GM23338 (cell line): ENCODE measurements at regions not wholly inside any gene's neighbourhood (a gene's known extent, or its start where the extent isn't known, plus 50 kb on each side); places are given as distances from the start of the nearest gene placed in this dataset.

ENCODE experiments used
- CREB1 ChIP-seq: fragments of 250-450 bp; sonication (Bioruptor Pico); IDR thresholded peaks from 2 replicates; pipeline ENCODE4 v1.5.0; 2020; ENCODE audit warnings: low read depth, mild to moderate bottlenecking, moderate library complexity
- EZH2 ChIP-seq: fragments of 200-600 bp; sonication (generic); IDR thresholded peaks from one replicate; pipeline ENCODE4 v1.8.0; 2017; ENCODE audit warnings: antibody characterized with exemption, mild to moderate bottlenecking, low read depth; ENCODE audit not compliant: unreplicated experiment
- EZH2phosphoT487 ChIP-seq: fragments of 200-600 bp; sonication (generic); IDR thresholded peaks from one replicate; pipeline ENCODE4 v1.8.1; 2018; ENCODE audit warnings: antibody characterized with exemption; ENCODE audit not compliant: unreplicated experiment
- JUNB ChIP-seq: IDR thresholded peaks from one replicate; pipeline ENCODE4 v1.6.1; 2016; ENCODE audit warnings: antibody characterized with exemption; ENCODE audit not compliant: unreplicated experiment
- POLR2AphosphoS5 ChIP-seq: IDR thresholded peaks from 2 replicates; pipeline ENCODE4 v1.6.1; 2016; ENCODE audit warnings: antibody characterized with exemption, low read depth
- STAT1 ChIP-seq: IDR thresholded peaks from one replicate; pipeline ENCODE4 v1.6.1; 2016; ENCODE audit warnings: antibody characterized with exemption; ENCODE audit not compliant: unreplicated experiment
- ZNF331 ChIP-seq: fragments of 250-450 bp; sonication (Bioruptor Pico); IDR thresholded peaks from 2 replicates; pipeline ENCODE4 v1.5.0; 2020; ENCODE audit warnings: low read depth, mild to moderate bottlenecking, moderate library complexity
- TF ChIP-seq, protein P1 (sequence below), 2 experiments: fragments of 200-600 bp in 1 of 2; sonication (generic) in 1 of 2; conservative IDR thresholded peaks; 2 replicates each; pipeline versions ENCODE4 v1.5.1 to v1.6.1; 2016 to 2017; ENCODE audit warnings: antibody characterized with exemption in 2 of 2, low read depth in 2 of 2, mild to moderate bottlenecking in 2 of 2, moderate library complexity in 1 of 2
- TF ChIP-seq, protein P2 (sequence below): IDR thresholded peaks from one replicate; pipeline ENCODE4 v1.6.1; 2018; ENCODE audit warnings: antibody characterized with exemption; ENCODE audit not compliant: unreplicated experiment

DNA sequence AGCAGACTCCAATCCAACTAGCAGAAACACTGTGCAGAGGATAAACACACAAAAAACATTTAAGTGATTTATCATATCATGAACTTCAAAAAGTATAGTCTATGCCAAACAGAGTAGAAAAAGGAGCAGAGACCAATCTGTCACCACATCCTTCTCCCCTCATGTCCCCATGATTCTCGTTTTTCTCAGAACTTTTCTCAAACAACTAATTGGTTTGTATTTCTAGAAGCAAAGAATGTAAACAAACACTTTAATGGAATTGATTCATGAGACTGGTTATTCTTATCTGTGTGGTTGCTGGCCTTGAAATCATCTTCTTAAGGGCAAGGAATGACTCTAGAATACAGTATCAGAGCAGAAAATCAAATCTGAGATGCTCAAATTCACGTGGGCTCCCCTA is 294.2 kb upstream of the THBS1 start:
- TF ChIP-seq, protein P1, sequence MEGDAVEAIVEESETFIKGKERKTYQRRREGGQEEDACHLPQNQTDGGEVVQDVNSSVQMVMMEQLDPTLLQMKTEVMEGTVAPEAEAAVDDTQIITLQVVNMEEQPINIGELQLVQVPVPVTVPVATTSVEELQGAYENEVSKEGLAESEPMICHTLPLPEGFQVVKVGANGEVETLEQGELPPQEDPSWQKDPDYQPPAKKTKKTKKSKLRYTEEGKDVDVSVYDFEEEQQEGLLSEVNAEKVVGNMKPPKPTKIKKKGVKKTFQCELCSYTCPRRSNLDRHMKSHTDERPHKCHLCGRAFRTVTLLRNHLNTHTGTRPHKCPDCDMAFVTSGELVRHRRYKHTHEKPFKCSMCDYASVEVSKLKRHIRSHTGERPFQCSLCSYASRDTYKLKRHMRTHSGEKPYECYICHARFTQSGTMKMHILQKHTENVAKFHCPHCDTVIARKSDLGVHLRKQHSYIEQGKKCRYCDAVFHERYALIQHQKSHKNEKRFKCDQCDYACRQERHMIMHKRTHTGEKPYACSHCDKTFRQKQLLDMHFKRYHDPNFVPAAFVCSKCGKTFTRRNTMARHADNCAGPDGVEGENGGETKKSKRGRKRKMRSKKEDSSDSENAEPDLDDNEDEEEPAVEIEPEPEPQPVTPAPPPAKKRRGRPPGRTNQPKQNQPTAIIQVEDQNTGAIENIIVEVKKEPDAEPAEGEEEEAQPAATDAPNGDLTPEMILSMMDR (conservative IDR thresholded peaks at IDR 0.05; ENCODE audit: low read depth in 2 of 2) = no peak
- TF ChIP-seq, protein P2, sequence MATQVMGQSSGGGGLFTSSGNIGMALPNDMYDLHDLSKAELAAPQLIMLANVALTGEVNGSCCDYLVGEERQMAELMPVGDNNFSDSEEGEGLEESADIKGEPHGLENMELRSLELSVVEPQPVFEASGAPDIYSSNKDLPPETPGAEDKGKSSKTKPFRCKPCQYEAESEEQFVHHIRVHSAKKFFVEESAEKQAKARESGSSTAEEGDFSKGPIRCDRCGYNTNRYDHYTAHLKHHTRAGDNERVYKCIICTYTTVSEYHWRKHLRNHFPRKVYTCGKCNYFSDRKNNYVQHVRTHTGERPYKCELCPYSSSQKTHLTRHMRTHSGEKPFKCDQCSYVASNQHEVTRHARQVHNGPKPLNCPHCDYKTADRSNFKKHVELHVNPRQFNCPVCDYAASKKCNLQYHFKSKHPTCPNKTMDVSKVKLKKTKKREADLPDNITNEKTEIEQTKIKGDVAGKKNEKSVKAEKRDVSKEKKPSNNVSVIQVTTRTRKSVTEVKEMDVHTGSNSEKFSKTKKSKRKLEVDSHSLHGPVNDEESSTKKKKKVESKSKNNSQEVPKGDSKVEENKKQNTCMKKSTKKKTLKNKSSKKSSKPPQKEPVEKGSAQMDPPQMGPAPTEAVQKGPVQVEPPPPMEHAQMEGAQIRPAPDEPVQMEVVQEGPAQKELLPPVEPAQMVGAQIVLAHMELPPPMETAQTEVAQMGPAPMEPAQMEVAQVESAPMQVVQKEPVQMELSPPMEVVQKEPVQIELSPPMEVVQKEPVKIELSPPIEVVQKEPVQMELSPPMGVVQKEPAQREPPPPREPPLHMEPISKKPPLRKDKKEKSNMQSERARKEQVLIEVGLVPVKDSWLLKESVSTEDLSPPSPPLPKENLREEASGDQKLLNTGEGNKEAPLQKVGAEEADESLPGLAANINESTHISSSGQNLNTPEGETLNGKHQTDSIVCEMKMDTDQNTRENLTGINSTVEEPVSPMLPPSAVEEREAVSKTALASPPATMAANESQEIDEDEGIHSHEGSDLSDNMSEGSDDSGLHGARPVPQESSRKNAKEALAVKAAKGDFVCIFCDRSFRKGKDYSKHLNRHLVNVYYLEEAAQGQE = no peak
- TF ChIP-seq POLR2AphosphoS5 (no peak), STAT1 (no peak), EZH2 (no peak), EZH2phosphoT487 (no peak), CREB1 (CRISPR knock-in tag) (no peak), JUNB (no peak), ZNF331 (CRISPR knock-in tag) (no peak)
